AG04449 (cell line): ENCODE measurements at regions not wholly inside any gene's neighbourhood (a gene's known extent, or its start where the extent isn't known, plus 50 kb on each side); places are given as distances from the start of the nearest gene placed in this dataset.

ENCODE experiments used
- CTCF ChIA-PET: fragments of 350-600 bp; formaldehyde crosslinking; extraction: SDS; loops from one replicate; lab custom pipeline; 2021; ENCODE audit warnings: antibody characterized with exemption; lab: Yijun Ruan, JAX
- POLR2A ChIA-PET: fragments of 400-600, 350-600 bp; formaldehyde crosslinking; extraction: SDS; loops from one replicate; lab custom pipeline; 2020; ENCODE audit warnings: antibody characterized with exemption, inconsistent platforms; lab: Yijun Ruan, JAX
- DNase-seq: peaks from one replicate; pipeline ENCODE4 v3.0.0-alpha.2; 2010; ENCODE audit warnings: low read depth, low spot score
- H3K4me3 ChIP-seq: 2 replicates; pipeline ENCODE4 v1.5.1; 2011; ENCODE audit warnings: low read depth, mild to moderate bottlenecking, control low read depth, low read length
- CTCF ChIP-seq: IDR thresholded peaks from one replicate; pipeline ENCODE4 v1.5.1; 2011; ENCODE audit warnings: mild to moderate bottlenecking, moderate library complexity, low read length, control low read depth, inconsistent platforms; ENCODE audit not compliant: insufficient read depth; ENCODE audit errors: missing control alignments

- no peak for DNase-seq
- ChIA-PET CTCF (no interaction called here), POLR2A (no interaction called here)
- H3K4me3 ChIP-seq: no peak overlapping the region
- no peak for TF ChIP-seq CTCF
These were observed 550.0 kb downstream of the SOX5 start for GRCh38 chr12:23399402-23399933.

DNA sequence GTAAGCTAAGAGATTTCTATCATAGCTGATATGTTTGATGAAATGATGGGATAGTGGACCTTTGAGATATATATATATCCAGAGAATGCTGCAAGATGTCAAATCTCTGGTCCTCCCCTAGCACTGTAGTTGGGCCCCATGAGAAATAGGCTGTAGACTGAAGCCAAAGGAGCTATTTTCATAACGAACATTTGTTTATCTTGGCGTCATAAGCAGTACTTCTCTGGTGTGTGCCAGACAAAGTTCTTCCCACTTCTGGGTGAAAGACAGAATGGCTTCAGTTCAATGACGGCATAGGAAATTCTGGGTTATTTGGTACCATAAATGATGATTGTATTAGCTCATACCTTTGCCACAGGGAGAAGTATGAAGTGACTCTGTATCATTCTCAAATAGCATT is 534.3 kb downstream of the SOX5 start:
- ChIA-PET CTCF (no interaction called here), POLR2A (no interaction called here)
- no peak for DNase-seq
- no peak for TF ChIP-seq CTCF
- H3K4me3 ChIP-seq: no peak overlapping the region

GRCh38 chr12:23421556-23421955 is 527.9 kb downstream of the SOX5 start:
- TF ChIP-seq CTCF: no peak
- ChIA-PET CTCF (no interaction called here), POLR2A (no interaction called here)
- H3K4me3 ChIP-seq: no peak overlapping the region
- DNase-seq: no peak

DNA sequence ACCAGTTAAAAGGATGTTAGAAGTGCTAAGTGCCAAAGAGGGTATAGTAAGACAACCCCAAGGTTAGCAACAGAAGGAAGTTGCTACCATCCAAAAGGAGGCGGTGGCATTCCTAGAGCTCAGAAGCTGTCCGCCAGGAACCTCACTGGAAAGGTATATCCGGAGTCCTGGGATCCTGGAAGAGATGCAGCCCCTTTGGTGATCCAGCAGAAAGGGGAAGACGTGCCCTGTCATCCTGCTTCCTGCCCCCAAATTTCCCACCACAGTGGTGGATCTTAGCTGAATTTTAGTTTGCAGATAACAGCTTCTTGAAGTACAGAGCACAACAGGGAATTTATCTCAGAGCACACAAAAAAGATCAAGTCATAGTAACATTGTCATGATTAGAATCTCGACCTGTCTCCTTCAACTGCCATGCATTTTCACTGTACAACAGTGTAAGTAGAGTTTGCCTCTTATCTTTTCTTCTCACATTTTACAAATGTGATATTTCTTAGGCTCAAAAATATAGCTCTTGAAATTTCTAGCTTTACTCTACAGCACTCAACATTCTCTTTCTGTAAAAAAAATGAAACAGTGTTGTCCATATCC is 526.3 kb downstream of the SOX5 start:
- no peak for DNase-seq
- TF ChIP-seq CTCF: no peak
- CTCF ChIA-PET: no interaction called here
- POLR2A ChIA-PET: no interaction called here
- H3K4me3 ChIP-seq: no peak overlapping the region

DNA sequence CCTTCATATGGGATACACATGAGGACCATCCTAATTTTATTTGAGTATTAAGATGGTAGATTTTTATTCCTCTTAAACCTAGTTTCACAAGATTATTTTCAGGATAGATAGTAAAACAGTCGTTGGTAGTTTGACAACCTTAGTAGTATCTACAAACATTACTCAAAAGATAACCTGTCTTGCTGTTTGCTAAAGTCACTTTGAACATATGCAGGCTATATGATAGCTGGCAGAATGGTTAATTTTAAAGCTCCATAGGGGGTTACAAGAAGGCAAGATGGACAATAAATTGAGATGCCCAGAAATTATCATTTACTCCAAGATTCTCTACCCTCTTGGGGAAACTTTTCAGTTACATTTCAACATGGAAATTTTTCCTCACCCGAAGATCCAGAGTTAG is 525.7 kb downstream of the SOX5 start:
- ChIA-PET CTCF (no interaction called here), POLR2A (no interaction called here)
- H3K4me3 ChIP-seq: no peak overlapping the region
- no peak for TF ChIP-seq CTCF
- no peak for DNase-seq

- ChIA-PET CTCF (no interaction called here), POLR2A (no interaction called here)
These were observed 524.8 kb downstream of the SOX5 start for GRCh38 chr12:23424685-23425084.

More at GRCh38 chr12:23424685-23425084, 524.8 kb downstream of the SOX5 start:
- no peak for TF ChIP-seq CTCF
- H3K4me3 ChIP-seq: no peak overlapping the region
- DNase-seq: no peak
